ENCODE measurements at regions not wholly inside any gene's neighbourhood (a gene's known extent, or its start where the extent isn't known, plus 50 kb on each side); places are given as distances from the start of the nearest gene placed in this dataset.

DNA sequence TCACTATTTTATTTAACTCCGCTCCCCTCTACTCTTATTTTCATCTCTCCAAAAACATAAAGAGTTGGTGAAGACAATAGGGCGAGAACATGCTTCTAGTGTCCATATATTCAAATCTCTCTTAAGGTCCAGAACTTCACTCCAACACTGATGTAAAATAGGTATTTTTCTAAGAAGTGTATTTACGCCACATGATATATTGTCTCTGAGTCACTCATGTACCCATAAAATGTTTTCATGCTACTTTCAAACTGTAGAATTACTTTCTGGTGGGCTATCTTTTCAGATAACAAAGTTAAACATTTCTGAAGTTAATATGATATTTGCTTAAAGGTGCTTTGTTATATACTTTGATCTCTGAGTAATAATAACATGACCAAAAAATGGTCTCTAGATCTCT lies 124.1 kb upstream of the IFNGR1 start:
- H3K36me3 ChIP-seq = no peaks in the 10 kb centered on the region
- intact Hi-C loops (cut with DNase I) = loop anchor here in 1 of 10 donors (5.0 kb wide), 1 partner anchor 74 kb away; no protein-coding TSS in a partner anchor
- no peak overlapping the region for H3K27ac ChIP-seq
- DNase-seq (no peak), ATAC-seq (no peak)
- H3K9me3 ChIP-seq = no peaks in the 10 kb centered on the region
- TF ChIP-seq POLR2A (IDR thresholded peaks at IDR 0.05) = no peak
- TF ChIP-seq, protein P1, sequence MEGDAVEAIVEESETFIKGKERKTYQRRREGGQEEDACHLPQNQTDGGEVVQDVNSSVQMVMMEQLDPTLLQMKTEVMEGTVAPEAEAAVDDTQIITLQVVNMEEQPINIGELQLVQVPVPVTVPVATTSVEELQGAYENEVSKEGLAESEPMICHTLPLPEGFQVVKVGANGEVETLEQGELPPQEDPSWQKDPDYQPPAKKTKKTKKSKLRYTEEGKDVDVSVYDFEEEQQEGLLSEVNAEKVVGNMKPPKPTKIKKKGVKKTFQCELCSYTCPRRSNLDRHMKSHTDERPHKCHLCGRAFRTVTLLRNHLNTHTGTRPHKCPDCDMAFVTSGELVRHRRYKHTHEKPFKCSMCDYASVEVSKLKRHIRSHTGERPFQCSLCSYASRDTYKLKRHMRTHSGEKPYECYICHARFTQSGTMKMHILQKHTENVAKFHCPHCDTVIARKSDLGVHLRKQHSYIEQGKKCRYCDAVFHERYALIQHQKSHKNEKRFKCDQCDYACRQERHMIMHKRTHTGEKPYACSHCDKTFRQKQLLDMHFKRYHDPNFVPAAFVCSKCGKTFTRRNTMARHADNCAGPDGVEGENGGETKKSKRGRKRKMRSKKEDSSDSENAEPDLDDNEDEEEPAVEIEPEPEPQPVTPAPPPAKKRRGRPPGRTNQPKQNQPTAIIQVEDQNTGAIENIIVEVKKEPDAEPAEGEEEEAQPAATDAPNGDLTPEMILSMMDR (IDR thresholded peaks at IDR 0.05) = no peak
- H3K4me1 ChIP-seq = peaks cover 0 to 17% (median 4%) of the 10 kb centered on the region in 12 donors
- H3K27me3 ChIP-seq = no peaks in the 10 kb centered on the region
- H3K4me3 ChIP-seq = peak overlapping the region in 4 of 12 donors; percentile 7 to 50 (median 19)
- 93 to 96% (median 95%) methylated on average over 3 of the region's 3 CpGs for WGBS, 4 donors

DNA sequence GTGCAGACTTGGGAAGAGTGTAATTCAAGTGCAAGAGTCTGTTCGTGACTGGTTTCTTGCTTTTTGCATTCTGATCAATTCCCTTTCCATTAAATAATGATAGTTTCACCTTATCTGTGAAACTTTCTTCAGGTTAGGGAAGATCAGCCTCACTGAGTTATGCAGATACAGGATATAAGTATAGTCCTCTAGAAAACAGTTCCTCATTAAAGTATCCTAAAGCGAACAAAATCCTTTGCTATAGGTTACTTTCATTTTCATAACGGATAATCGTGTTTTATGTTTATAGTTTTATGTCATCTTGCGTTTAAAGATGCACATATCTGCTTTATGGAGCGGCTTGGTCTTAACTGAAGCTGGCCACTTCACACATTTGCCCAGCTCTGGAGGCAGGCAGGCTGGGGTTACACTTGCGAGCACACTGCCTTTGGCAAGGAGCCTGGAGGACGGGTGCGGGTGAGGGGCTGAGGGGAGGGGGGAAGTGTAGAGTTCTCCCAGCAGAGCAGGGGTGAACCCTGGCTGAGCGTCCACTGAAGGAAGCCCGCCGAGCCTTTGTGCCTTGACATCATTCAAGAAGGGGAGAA lies 123.5 kb upstream of the IFNGR1 start:
- ATAC-seq (no peak), DNase-seq (no peak)
- TF ChIP-seq, protein P1 (IDR thresholded peaks at IDR 0.05) = no peak
- TF ChIP-seq POLR2A (IDR thresholded peaks at IDR 0.05) = no peak
- H3K9me3 ChIP-seq = no peaks in the 10 kb centered on the region
- H3K27me3 ChIP-seq = no peaks in the 10 kb centered on the region
- H3K4me3 ChIP-seq = peak overlapping the region in 9 of 12 donors; percentile 7 to 50 (median 22)
- H3K4me1 ChIP-seq = peaks cover 0 to 17% (median 4%) of the 10 kb centered on the region in 12 donors
- H3K36me3 ChIP-seq = no peaks in the 10 kb centered on the region
- intact Hi-C loops (cut with DNase I) = loop anchor here in 1 of 10 donors (5.0 kb wide), 1 partner anchor 75 kb away; no protein-coding TSS in a partner anchor
- WGBS, 4 donors = 34 to 40% (median 35%) methylated on average over 12 of the region's 12 CpGs
- no peak overlapping the region for H3K27ac ChIP-seq

DNA sequence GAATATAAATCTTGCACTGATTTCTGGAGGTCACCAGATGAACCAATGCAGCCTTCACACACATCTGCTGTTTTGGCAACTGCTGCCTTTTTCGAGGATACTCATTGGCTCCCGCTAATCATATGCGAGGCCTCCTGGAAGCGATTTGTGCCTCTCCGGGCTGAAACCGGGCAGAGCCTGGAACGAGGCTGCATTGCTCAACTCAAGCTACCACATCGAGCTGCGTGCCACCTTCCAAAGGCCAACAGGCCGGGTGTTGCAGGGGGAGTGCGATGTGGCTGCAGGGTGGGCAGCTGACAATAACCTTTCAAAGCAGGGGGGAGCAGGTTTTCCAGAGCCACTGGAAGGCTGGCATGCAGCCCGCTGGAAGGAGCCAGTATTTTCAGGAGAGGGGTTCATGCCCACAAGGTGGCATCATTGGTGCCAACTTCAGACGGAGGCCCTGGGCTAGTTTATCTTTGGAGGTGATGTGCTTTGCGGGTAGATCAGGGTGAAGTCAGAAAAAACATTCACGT lies 122.6 kb upstream of the IFNGR1 start:
- Histone ChIP-seq H3K36me3 (no peaks in the 10 kb centered on the region), H3K27me3 (no peaks in the 10 kb centered on the region), H3K4me3 (peak overlapping the region in 1 of 12 donors; percentile 42), H3K9me3 (no peaks in the 10 kb centered on the region), H3K27ac (no peak overlapping the region), H3K4me1 (peaks cover 0 to 17% (median 4%) of the 10 kb centered on the region in 12 donors)
- intact Hi-C loops (cut with DNase I) = loop anchor here in 1 of 10 donors (5.0 kb wide), 1 partner anchor 76 kb away; no protein-coding TSS in a partner anchor
- 51 to 64% (median 62%) methylated on average over 12 to 15 of the region's 15 CpGs for WGBS, 4 donors
- ATAC-seq (peak in 2 of 4 donors; percentile 52 to 65), DNase-seq (peak in 2 of 5 donors; percentile 24 to 60)
- TF ChIP-seq, protein P1 (IDR thresholded peaks at IDR 0.05) = peak in 3 of 12 donors; percentile 9 to 33 (median 9)
- TF ChIP-seq POLR2A (IDR thresholded peaks at IDR 0.05) = no peak

DNA sequence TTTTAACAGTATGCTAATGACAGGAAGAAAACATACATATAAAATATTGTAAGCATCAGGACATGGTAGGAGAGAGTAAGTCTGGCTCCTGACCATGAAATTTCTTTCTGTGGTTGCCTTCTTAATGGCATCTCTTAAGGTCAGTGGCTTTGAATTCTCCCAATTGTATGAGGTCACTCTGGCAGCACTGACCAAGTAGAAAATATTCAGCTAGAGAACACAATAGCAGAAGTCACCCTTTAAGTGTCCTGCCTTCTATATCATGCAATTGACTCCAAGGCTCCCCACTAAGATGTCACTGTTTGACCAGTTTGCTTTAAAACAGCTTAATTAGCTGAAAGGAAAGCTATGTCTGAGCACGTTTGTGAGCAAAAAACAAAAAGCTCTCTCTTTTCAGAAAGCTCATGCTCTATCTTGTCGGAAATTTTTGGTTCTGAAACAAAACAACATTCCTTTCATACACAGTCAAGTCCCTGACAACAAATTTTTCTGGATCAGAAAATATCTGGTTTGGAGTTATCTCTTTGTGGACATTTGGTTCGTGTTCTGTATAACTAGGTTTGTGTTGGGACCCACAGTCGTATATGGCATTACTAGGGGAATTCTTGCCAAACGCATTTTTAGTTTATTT lies 120.9 kb upstream of the IFNGR1 start:
- 43 to 69% (median 57%) methylated on average over 5 of the region's 5 CpGs for WGBS, 4 donors
- DNase-seq (no peak), ATAC-seq (peak in 1 of 4 donors; percentile 53)
- Histone ChIP-seq H3K27ac (peak overlapping the region in 1 of 12 donors; percentile 29), H3K9me3 (no peaks in the 10 kb centered on the region), H3K4me1 (peaks cover 0 to 17% (median 4%) of the 10 kb centered on the region in 12 donors), H3K4me3 (peak overlapping the region in 1 of 12 donors; percentile 7), H3K27me3 (no peaks in the 10 kb centered on the region), H3K36me3 (no peaks in the 10 kb centered on the region)
- TF ChIP-seq, protein P1 (IDR thresholded peaks at IDR 0.05) = no peak
- TF ChIP-seq POLR2A (IDR thresholded peaks at IDR 0.05) = no peak
- intact Hi-C loops (cut with DNase I) = loop anchor here in 2 of 10 donors (5.0 to 10.0 kb wide), 2 partner anchors 75 to 77 kb away; no protein-coding TSS in a partner anchor
